GM23338 (cell line): ENCODE measurements at regions not wholly inside any gene's neighbourhood (a gene's known extent, or its start where the extent isn't known, plus 50 kb on each side); places are given as distances from the start of the nearest gene placed in this dataset.

Experiments
- ATAC-seq: fragments of 200-7000 bp; cut with Tn5 transposase; 3 replicates; pipeline ENCODE4 v1.9.1; 2020
- DNase-seq: peaks from one replicate; pipeline ENCODE4 v3.0.0-alpha.2; 2015; ENCODE audit warnings: low spot score
- H2AFZ ChIP-seq: fragments of 200-600 bp; sonication (generic); 2 replicates; pipeline ENCODE4 v1.8.0; 2016; ENCODE audit warnings: antibody characterized with exemption, mild to moderate bottlenecking, moderate library complexity
- H3F3A ChIP-seq: fragments of 200-600 bp; sonication (generic); replicated peaks from 2 replicates; pipeline ENCODE4 v1.8.0; 2017; ENCODE audit warnings: antibody characterized with exemption, mixed run types, low read depth
- H3K27ac ChIP-seq: fragments of 200-600 bp; sonication (generic); 2 replicates; pipeline ENCODE4 v1.6.1; 2016; ENCODE audit warnings: low read depth
- H3K27me3 ChIP-seq: fragments of 200-600 bp; sonication (generic); 2 replicates; pipeline ENCODE4 v1.8.0; 2016; ENCODE audit warnings: mild to moderate bottlenecking, mixed run types, moderate library complexity; ENCODE audit not compliant: insufficient read depth
- H3K36me3 ChIP-seq: fragments of 200-600 bp; sonication (generic); 2 replicates; pipeline ENCODE4 v1.8.0; 2016; ENCODE audit warnings: mild to moderate bottlenecking; ENCODE audit not compliant: insufficient read depth
- H3K4me1 ChIP-seq: fragments of 200-600 bp; sonication (generic); 2 replicates; pipeline ENCODE4 v1.8.0; 2016; ENCODE audit warnings: mild to moderate bottlenecking, moderate library complexity; ENCODE audit not compliant: insufficient read depth
- H3K4me2 ChIP-seq: fragments of 200-600 bp; sonication (generic); 2 replicates; pipeline ENCODE4 v1.7.1; 2017; ENCODE audit warnings: mixed run types
- H3K4me3 ChIP-seq: fragments of 200-600 bp; sonication (generic); 2 replicates; pipeline ENCODE4 v1.6.1; 2016; ENCODE audit warnings: mixed run types
- H3K79me2 ChIP-seq: fragments of 200-600 bp; sonication (generic); replicated peaks from 2 replicates; pipeline ENCODE4 v1.8.0; 2017; ENCODE audit warnings: mild to moderate bottlenecking; ENCODE audit not compliant: insufficient read depth
- H3K9me2 ChIP-seq: fragments of 200-600 bp; sonication (generic); 2 replicates; pipeline ENCODE4 v1.8.0; 2017; ENCODE audit not compliant: insufficient read depth
- H4K20me1 ChIP-seq: fragments of 200-600 bp; sonication (generic); replicated peaks from 2 replicates; pipeline ENCODE4 v1.8.0; 2017; ENCODE audit warnings: mild to moderate bottlenecking; ENCODE audit not compliant: insufficient read depth
- H3K27ac Mint-ChIP-seq: 2 replicates; pipeline ENCODE4 v1.8.0; 2020; ENCODE audit warnings: inconsistent platforms, mild to moderate bottlenecking, moderate library complexity, mixed read lengths
- H3K27me3 Mint-ChIP-seq: 3 replicates; pipeline ENCODE4 v1.8.0; 2022; ENCODE audit warnings: low read depth, mild to moderate bottlenecking, moderate library complexity, mixed read lengths, inconsistent platforms; ENCODE audit not compliant: insufficient read depth, poor library complexity
- H3K36me3 Mint-ChIP-seq: 3 replicates; pipeline ENCODE4 v1.8.0; 2021; ENCODE audit warnings: low read depth, mild to moderate bottlenecking, inconsistent platforms, moderate library complexity, mixed read lengths
- H3K4me1 Mint-ChIP-seq: 3 replicates; pipeline ENCODE4 v1.8.0; 2020; ENCODE audit warnings: mild to moderate bottlenecking, inconsistent platforms, mixed read lengths
- H3K4me3 Mint-ChIP-seq: 3 replicates; pipeline ENCODE4 v1.8.0; 2021; ENCODE audit warnings: moderate library complexity, mild to moderate bottlenecking, inconsistent platforms, mixed read lengths
- H3K9me3 Mint-ChIP-seq: 3 replicates; pipeline ENCODE4 v1.8.0; 2020; ENCODE audit warnings: moderate library complexity, mild to moderate bottlenecking, inconsistent platforms, mixed read lengths
- CREB1 ChIP-seq: fragments of 250-450 bp; sonication (Bioruptor Pico); IDR thresholded peaks from 2 replicates; pipeline ENCODE4 v1.5.0; 2020; ENCODE audit warnings: low read depth, mild to moderate bottlenecking, moderate library complexity
- EZH2 ChIP-seq: fragments of 200-600 bp; sonication (generic); IDR thresholded peaks from one replicate; pipeline ENCODE4 v1.8.0; 2017; ENCODE audit warnings: antibody characterized with exemption, mild to moderate bottlenecking, low read depth; ENCODE audit not compliant: unreplicated experiment
- EZH2phosphoT487 ChIP-seq: fragments of 200-600 bp; sonication (generic); IDR thresholded peaks from one replicate; pipeline ENCODE4 v1.8.1; 2018; ENCODE audit warnings: antibody characterized with exemption; ENCODE audit not compliant: unreplicated experiment
- NANOG ChIP-seq: IDR thresholded peaks from 2 replicates; pipeline ENCODE4 v1.6.1; 2016; ENCODE audit warnings: antibody characterized with exemption, borderline replicate concordance
- POLR2AphosphoS5 ChIP-seq: IDR thresholded peaks from 2 replicates; pipeline ENCODE4 v1.6.1; 2016; ENCODE audit warnings: antibody characterized with exemption, low read depth
- TF ChIP-seq, protein P1 (sequence below): IDR thresholded peaks from one replicate; pipeline ENCODE4 v1.6.1; 2018; ENCODE audit warnings: antibody characterized with exemption; ENCODE audit not compliant: unreplicated experiment
- TF ChIP-seq, protein P2 (sequence below), 2 experiments: fragments of 200-600 bp in 1 of 2; sonication (generic) in 1 of 2; conservative IDR thresholded peaks; 2 replicates each; pipeline versions ENCODE4 v1.5.1 to v1.6.1; 2016 to 2017; ENCODE audit warnings: antibody characterized with exemption in 2 of 2, low read depth in 2 of 2, mild to moderate bottlenecking in 2 of 2, moderate library complexity in 1 of 2
- TF ChIP-seq, protein P3 (sequence below): IDR thresholded peaks from 2 replicates; pipeline ENCODE4 v1.6.1; 2016; ENCODE audit warnings: antibody characterized with exemption

DNA sequence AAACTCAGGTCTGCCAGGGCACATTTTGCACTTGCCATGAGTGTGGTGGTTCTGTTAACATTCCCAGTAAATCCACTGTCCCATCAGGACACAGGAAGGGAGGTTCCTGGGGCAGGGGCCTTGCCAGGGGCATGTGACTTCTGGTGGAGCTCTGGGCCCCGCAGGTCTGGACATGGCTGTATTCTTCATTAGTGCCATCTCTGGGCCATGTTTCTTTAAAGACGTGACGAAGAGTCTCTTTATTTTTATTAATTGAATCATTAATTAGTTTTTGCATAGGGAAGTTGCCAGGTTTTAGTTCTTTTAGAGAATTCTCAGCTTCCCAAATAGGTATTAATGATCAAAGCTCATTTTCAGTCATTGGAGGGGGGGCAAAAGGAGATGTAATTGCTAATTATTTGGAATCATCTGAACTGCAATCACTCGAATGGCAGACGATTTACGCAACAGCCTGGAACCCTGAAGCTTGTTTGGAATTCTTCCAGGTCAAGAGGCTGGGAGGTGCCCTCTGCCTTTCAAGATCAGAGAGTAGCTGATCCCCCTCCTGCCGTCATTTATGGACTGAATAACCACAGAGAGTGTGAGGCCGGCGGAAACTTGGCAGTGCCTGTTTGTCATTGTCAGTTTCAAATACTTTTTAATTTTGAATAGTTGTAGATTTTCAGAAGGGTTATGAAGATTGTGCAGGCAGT, 106.2 kb downstream of the RTP5 start:
- H2AFZ ChIP-seq = no peak overlapping the region
- Mint-ChIP-seq H3K36me3 (peaks cover 7% of the 10 kb centered on the region), H3K4me3 (no peak overlapping the region), H3K27ac (no peak overlapping the region), H3K4me1 (no peaks in the 10 kb centered on the region), H3K9me3 (no peaks in the 10 kb centered on the region), H3K27me3 (peaks cover 3% of the 10 kb centered on the region)
- H3K4me1 ChIP-seq = no peaks in the 10 kb centered on the region
- H3K27me3 ChIP-seq = no peaks in the 10 kb centered on the region
- no peaks in the 10 kb centered on the region; the same call in 1 of the 2 replicates for H3K9me2 ChIP-seq
- no peaks in the 10 kb centered on the region for H3K36me3 ChIP-seq
- DNase-seq (no peak), ATAC-seq (no peak)
- no peaks in the 10 kb centered on the region for H3F3A ChIP-seq
- no peaks in the 10 kb centered on the region for H4K20me1 ChIP-seq
- no peaks in the 10 kb centered on the region for H3K79me2 ChIP-seq
- H3K4me2 ChIP-seq = no peak overlapping the region
- no peak overlapping the region for H3K4me3 ChIP-seq
- no peak for TF ChIP-seq EZH2phosphoT487
- TF ChIP-seq, protein P1, sequence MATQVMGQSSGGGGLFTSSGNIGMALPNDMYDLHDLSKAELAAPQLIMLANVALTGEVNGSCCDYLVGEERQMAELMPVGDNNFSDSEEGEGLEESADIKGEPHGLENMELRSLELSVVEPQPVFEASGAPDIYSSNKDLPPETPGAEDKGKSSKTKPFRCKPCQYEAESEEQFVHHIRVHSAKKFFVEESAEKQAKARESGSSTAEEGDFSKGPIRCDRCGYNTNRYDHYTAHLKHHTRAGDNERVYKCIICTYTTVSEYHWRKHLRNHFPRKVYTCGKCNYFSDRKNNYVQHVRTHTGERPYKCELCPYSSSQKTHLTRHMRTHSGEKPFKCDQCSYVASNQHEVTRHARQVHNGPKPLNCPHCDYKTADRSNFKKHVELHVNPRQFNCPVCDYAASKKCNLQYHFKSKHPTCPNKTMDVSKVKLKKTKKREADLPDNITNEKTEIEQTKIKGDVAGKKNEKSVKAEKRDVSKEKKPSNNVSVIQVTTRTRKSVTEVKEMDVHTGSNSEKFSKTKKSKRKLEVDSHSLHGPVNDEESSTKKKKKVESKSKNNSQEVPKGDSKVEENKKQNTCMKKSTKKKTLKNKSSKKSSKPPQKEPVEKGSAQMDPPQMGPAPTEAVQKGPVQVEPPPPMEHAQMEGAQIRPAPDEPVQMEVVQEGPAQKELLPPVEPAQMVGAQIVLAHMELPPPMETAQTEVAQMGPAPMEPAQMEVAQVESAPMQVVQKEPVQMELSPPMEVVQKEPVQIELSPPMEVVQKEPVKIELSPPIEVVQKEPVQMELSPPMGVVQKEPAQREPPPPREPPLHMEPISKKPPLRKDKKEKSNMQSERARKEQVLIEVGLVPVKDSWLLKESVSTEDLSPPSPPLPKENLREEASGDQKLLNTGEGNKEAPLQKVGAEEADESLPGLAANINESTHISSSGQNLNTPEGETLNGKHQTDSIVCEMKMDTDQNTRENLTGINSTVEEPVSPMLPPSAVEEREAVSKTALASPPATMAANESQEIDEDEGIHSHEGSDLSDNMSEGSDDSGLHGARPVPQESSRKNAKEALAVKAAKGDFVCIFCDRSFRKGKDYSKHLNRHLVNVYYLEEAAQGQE = no peak
- TF ChIP-seq EZH2 = no peak
- TF ChIP-seq CREB1 = no peak
- TF ChIP-seq, protein P2, sequence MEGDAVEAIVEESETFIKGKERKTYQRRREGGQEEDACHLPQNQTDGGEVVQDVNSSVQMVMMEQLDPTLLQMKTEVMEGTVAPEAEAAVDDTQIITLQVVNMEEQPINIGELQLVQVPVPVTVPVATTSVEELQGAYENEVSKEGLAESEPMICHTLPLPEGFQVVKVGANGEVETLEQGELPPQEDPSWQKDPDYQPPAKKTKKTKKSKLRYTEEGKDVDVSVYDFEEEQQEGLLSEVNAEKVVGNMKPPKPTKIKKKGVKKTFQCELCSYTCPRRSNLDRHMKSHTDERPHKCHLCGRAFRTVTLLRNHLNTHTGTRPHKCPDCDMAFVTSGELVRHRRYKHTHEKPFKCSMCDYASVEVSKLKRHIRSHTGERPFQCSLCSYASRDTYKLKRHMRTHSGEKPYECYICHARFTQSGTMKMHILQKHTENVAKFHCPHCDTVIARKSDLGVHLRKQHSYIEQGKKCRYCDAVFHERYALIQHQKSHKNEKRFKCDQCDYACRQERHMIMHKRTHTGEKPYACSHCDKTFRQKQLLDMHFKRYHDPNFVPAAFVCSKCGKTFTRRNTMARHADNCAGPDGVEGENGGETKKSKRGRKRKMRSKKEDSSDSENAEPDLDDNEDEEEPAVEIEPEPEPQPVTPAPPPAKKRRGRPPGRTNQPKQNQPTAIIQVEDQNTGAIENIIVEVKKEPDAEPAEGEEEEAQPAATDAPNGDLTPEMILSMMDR (conservative IDR thresholded peaks at IDR 0.05; ENCODE audit: low read depth in 2 of 2) = no peak
- TF ChIP-seq, protein P3, sequence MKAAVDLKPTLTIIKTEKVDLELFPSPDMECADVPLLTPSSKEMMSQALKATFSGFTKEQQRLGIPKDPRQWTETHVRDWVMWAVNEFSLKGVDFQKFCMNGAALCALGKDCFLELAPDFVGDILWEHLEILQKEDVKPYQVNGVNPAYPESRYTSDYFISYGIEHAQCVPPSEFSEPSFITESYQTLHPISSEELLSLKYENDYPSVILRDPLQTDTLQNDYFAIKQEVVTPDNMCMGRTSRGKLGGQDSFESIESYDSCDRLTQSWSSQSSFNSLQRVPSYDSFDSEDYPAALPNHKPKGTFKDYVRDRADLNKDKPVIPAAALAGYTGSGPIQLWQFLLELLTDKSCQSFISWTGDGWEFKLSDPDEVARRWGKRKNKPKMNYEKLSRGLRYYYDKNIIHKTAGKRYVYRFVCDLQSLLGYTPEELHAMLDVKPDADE = no peak
- no peak overlapping the region for H3K27ac ChIP-seq

DNA sequence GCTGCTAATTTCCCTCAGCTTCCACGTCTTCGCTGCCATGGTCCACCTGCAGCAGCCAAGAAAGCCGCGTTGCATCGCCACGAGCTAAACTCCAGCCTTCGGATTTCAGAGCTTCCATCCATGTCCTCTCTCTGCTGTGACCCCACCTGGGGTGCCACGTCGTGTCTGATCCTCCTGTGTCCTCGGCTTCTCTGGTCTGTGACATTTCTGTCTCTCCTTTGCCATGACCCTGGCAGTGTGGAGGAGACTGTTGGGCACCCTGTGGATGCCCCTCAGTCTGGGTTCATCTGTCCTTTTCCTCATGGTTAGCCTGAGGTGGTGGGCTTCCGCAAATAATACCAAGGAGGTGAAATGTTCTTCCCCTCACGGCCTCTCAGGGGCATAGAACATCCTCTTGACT, 106.8 kb downstream of the RTP5 start:
- Histone ChIP-seq H2AFZ (no peak overlapping the region), H3K4me1 (no peaks in the 10 kb centered on the region), H3K27ac (no peak overlapping the region), H3K9me2 (no peaks in the 10 kb centered on the region; the same call in 1 of the 2 replicates), H3K4me2 (no peak overlapping the region), H3K4me3 (no peak overlapping the region), H3K36me3 (no peaks in the 10 kb centered on the region), H3K27me3 (no peaks in the 10 kb centered on the region), H4K20me1 (no peaks in the 10 kb centered on the region), H3K79me2 (no peaks in the 10 kb centered on the region), H3F3A (no peaks in the 10 kb centered on the region)
- ATAC-seq (no peak), DNase-seq (no peak)
- H3K27ac Mint-ChIP-seq = no peak overlapping the region
- H3K4me3 Mint-ChIP-seq = no peak overlapping the region
- H3K9me3 Mint-ChIP-seq = no peaks in the 10 kb centered on the region
- H3K4me1 Mint-ChIP-seq = no peaks in the 10 kb centered on the region
- peaks cover 7% of the 10 kb centered on the region for H3K36me3 Mint-ChIP-seq
- H3K27me3 Mint-ChIP-seq = peaks cover 3% of the 10 kb centered on the region
- TF ChIP-seq EZH2phosphoT487 (no peak), NANOG (no peak), POLR2AphosphoS5 (no peak)
- TF ChIP-seq, protein P2 (conservative IDR thresholded peaks at IDR 0.05; ENCODE audit: low read depth in 2 of 2) = no peak
